ENCODE measurements at regions not wholly inside any gene's neighbourhood (a gene's known extent, or its start where the extent isn't known, plus 50 kb on each side); places are given as distances from the start of the nearest gene placed in this dataset.

GRCh38 chr15:38168467-38169070 is 84.1 kb upstream of the SPRED1 start:
- TF ChIP-seq CTCF (IDR thresholded peaks at IDR 0.05), result no peak
- no peak for TF ChIP-seq SREBF2 (IDR thresholded peaks at IDR 0.05)
- no peak for TF ChIP-seq POLR2A (IDR thresholded peaks at IDR 0.05; ENCODE audit: low read length)
- TF ChIP-seq RFX5 (IDR thresholded peaks at IDR 0.05), result no peak
- TF ChIP-seq EP300 (IDR thresholded peaks at IDR 0.05), result no peak
- no peak for TF ChIP-seq CBX8 (IDR thresholded peaks at IDR 0.05)
- no peak for TF ChIP-seq KDM5A (IDR thresholded peaks at IDR 0.05)
